ENCODE measurements at regions not wholly inside any gene's neighbourhood (a gene's known extent, or its start where the extent isn't known, plus 50 kb on each side); places are given as distances from the start of the nearest gene placed in this dataset.

- TF ChIP-seq ZNF518A (tag by site-specific recombination; conservative IDR thresholded peaks at IDR 0.05; ENCODE audit: low read depth) = no peak
- TF ChIP-seq, protein P1, sequence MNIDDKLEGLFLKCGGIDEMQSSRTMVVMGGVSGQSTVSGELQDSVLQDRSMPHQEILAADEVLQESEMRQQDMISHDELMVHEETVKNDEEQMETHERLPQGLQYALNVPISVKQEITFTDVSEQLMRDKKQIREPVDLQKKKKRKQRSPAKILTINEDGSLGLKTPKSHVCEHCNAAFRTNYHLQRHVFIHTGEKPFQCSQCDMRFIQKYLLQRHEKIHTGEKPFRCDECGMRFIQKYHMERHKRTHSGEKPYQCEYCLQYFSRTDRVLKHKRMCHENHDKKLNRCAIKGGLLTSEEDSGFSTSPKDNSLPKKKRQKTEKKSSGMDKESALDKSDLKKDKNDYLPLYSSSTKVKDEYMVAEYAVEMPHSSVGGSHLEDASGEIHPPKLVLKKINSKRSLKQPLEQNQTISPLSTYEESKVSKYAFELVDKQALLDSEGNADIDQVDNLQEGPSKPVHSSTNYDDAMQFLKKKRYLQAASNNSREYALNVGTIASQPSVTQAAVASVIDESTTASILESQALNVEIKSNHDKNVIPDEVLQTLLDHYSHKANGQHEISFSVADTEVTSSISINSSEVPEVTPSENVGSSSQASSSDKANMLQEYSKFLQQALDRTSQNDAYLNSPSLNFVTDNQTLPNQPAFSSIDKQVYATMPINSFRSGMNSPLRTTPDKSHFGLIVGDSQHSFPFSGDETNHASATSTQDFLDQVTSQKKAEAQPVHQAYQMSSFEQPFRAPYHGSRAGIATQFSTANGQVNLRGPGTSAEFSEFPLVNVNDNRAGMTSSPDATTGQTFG (tag by site-specific recombination; IDR thresholded peaks at IDR 0.05; ENCODE audit: borderline replicate concordance) = no peak
Measured at GRCh38 chr2:239876948-239877289, 148.2 kb downstream of the NDUFA10 start (continued).

DNA sequence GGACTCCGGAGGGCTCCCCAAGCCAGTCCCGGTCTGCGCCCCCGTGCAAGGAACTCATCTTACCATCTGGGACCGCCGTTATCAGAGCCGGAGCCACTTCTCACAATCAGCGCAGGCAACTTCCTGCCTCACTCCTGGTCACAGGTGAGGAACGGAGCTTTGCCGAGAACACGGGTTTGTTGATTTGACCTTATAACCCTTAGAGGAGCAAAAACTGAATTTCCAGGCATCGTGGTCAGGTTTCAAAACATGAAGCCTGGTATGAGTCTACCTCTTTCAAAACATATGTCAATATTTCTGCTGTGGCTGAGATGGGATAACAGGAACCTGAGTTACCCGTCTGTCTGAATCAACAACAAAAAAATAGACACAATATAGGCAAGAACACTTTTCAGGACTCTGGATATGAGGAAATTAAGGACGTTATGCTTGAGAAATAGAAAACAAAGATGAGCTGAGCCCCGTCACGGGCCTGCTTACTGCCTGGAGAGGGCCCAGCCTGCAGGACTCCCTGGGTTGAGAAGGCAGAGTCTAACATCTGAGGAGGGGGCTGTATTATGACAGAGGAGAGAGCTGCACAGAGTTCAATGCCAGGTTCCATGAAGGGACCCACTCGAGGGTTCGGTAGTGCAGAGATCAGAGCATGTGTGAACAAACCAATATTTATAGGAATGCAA is 148.7 kb downstream of the NDUFA10 start:
- Histone ChIP-seq H3K27ac (ENCODE audit: extremely low read depth, low read depth, low read length) (no peak overlapping the region), H3K36me3 (ENCODE audit: control insufficient read depth in 2 of 2, insufficient read depth in 1 of 2, low read length in 2 of 2) (no peaks in the 10 kb centered on the region), H3K4me1 (ENCODE audit: control insufficient read depth, insufficient read depth, low read length) (no peaks in the 10 kb centered on the region; the same call in 1 of the 2 replicates), H3K4me3 (ENCODE audit: low read depth, low read length) (no peak overlapping the region), H3K9me3 (ENCODE audit: control insufficient read depth, insufficient read depth, low read depth, low read length) (no peaks in the 10 kb centered on the region)
- ChIA-PET POLR2A (no interaction called here), CTCF (no interaction called here)
- TF ChIP-seq ZNF155 (tag by site-specific recombination; IDR thresholded peaks at IDR 0.05) = no peak
- TF ChIP-seq ZNF2 (tag by site-specific recombination; IDR thresholded peaks at IDR 0.05) = no peak
- no peak for TF ChIP-seq YY2 (tag by site-specific recombination; IDR thresholded peaks at IDR 0.05)
- TF ChIP-seq GLIS1 (tag by site-specific recombination; IDR thresholded peaks at IDR 0.05) = no peak
- TF ChIP-seq PATZ1 (tag by site-specific recombination; IDR thresholded peaks at IDR 0.05) = no peak
- TF ChIP-seq ZNF140 (tag by site-specific recombination; IDR thresholded peaks at IDR 0.05) = no peak
- no peak for TF ChIP-seq ZNF169 (tag by site-specific recombination; IDR thresholded peaks at IDR 0.05)
- no peak for TF ChIP-seq ZNF747 (tag by site-specific recombination; IDR thresholded peaks at IDR 0.05)
- TF ChIP-seq ZNF292 (tag by site-specific recombination; IDR thresholded peaks at IDR 0.05; ENCODE audit: borderline replicate concordance, low read depth) = no peak
- no peak for TF ChIP-seq PRDM4 (tag by site-specific recombination; IDR thresholded peaks at IDR 0.05)
- TF ChIP-seq, protein P2, sequence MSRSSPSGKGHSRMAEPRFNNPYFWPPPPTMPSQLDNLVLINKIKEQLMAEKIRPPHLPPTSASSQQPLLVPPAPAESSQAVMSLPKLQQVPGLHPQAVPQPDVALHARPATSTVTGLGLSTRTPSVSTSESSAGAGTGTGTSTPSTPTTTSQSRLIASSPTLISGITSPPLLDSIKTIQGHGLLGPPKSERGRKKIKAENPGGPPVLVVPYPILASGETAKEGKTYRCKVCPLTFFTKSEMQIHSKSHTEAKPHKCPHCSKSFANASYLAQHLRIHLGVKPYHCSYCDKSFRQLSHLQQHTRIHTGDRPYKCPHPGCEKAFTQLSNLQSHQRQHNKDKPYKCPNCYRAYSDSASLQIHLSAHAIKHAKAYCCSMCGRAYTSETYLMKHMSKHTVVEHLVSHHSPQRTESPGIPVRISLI (tag by site-specific recombination; IDR thresholded peaks at IDR 0.05) = no peak
- TF ChIP-seq, protein P3, sequence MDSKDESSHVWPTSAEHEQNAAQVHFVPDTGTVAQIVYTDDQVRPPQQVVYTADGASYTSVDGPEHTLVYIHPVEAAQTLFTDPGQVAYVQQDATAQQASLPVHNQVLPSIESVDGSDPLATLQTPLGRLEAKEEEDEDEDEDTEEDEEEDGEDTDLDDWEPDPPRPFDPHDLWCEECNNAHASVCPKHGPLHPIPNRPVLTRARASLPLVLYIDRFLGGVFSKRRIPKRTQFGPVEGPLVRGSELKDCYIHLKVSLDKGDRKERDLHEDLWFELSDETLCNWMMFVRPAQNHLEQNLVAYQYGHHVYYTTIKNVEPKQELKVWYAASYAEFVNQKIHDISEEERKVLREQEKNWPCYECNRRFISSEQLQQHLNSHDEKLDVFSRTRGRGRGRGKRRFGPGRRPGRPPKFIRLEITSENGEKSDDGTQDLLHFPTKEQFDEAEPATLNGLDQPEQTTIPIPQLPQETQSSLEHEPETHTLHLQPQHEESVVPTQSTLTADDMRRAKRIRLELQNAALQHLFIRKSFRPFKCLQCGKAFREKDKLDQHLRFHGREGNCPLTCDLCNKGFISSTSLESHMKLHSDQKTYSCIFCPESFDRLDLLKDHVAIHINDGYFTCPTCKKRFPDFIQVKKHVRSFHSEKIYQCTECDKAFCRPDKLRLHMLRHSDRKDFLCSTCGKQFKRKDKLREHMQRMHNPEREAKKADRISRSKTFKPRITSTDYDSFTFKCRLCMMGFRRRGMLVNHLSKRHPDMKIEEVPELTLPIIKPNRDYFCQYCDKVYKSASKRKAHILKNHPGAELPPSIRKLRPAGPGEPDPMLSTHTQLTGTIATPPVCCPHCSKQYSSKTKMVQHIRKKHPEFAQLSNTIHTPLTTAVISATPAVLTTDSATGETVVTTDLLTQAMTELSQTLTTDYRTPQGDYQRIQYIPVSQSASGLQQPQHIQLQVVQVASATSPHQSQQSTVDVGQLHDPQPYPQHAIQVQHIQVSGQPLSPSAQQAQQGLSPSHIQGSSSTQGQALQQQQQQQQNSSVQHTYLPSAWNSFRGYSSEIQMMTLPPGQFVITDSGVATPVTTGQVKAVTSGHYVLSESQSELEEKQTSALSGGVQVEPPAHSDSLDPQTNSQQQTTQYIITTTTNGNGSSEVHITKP (tag by site-specific recombination; IDR thresholded peaks at IDR 0.05) = no peak
- TF ChIP-seq ZFP69B (tag by site-specific recombination; IDR thresholded peaks at IDR 0.05) = no peak
- TF ChIP-seq ZSCAN30 (tag by site-specific recombination; IDR thresholded peaks at IDR 0.05) = no peak

Measured in HEK293 (cell line).